HL-60 (cell line): ENCODE measurements at regions not wholly inside any gene's neighbourhood (a gene's known extent, or its start where the extent isn't known, plus 50 kb on each side); places are given as distances from the start of the nearest gene placed in this dataset.

ENCODE experiments used
- DNase-seq, 2 experiments: peaks; one replicate each; pipeline ENCODE4 v3.0.0-alpha.2; 2010 to 2020; ENCODE audit warnings: low read depth in 1 of 2, low spot score in 1 of 2
- H3K27ac ChIP-seq: fragments of 250-450 bp; sonication (Bioruptor Pico); replicated peaks from 2 replicates; pipeline ENCODE4 v1.5.1; 2020; ENCODE audit warnings: mild to moderate bottlenecking, moderate library complexity
- H3K27me3 ChIP-seq: fragments of 250-450 bp; sonication (Bioruptor Pico); 2 replicates; pipeline ENCODE4 v1.5.1; 2021; ENCODE audit warnings: mild to moderate bottlenecking, moderate library complexity; ENCODE audit not compliant: insufficient read depth, poor library complexity, severe bottlenecking
- H3K4me3 ChIP-seq: replicated peaks from 2 replicates; pipeline ENCODE4 v1.5.1; 2011; ENCODE audit warnings: mild to moderate bottlenecking, control low read depth, low read length; ENCODE audit not compliant: insufficient read depth
- GABPA ChIP-seq: IDR thresholded peaks from 2 replicates; pipeline ENCODE4 v1.6.1; 2012; ENCODE audit warnings: low read depth
- POLR2AphosphoS5 ChIP-seq: IDR thresholded peaks from 2 replicates; pipeline ENCODE4 v1.6.1; 2012; ENCODE audit warnings: low read depth
- SPI1 ChIP-seq: IDR thresholded peaks from 2 replicates; pipeline ENCODE4 v1.6.1; 2012; ENCODE audit warnings: low read depth, mild to moderate bottlenecking, borderline replicate concordance
- TF ChIP-seq, protein P1 (sequence below): IDR thresholded peaks from one replicate; pipeline ENCODE4 v1.5.1; 2011; ENCODE audit warnings: low read length, control low read depth, inconsistent platforms; ENCODE audit not compliant: insufficient read depth
- TF ChIP-seq, protein P2 (sequence below): IDR thresholded peaks from 2 replicates; pipeline ENCODE4 v1.6.1; 2012; ENCODE audit warnings: low read depth; ENCODE audit not compliant: insufficient replicate concordance

DNA sequence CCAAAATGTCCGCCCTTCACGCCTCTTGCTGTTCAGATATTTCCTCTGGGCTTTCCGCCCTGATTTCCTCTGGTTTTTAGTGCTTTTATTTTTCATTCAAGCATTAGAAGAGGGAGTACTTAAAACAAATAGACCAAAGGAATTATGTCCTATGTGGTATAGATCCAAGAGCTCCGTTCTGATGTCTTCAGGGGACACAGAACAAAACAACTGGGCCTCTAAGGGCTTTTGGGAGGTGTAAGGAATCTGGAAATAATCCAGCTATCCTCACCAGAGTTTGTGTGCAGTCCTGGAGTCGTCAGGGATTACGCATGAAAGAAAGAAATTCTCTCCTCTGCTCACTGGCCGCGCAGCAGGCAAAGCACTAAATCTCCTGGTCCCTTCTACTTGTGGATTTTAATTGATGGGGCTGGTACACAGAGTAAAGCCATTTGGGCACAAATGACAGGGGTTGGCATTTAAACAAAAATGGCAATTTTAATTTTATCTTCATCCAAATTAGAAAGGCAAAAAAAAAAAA, 999.2 kb downstream of the ADGRL3 start:
- no peak overlapping the region for H3K4me3 ChIP-seq
- no peak for DNase-seq
- H3K27ac ChIP-seq = no peak overlapping the region
- TF ChIP-seq SPI1 (no peak), POLR2AphosphoS5 (no peak), GABPA (no peak)
- TF ChIP-seq, protein P1, sequence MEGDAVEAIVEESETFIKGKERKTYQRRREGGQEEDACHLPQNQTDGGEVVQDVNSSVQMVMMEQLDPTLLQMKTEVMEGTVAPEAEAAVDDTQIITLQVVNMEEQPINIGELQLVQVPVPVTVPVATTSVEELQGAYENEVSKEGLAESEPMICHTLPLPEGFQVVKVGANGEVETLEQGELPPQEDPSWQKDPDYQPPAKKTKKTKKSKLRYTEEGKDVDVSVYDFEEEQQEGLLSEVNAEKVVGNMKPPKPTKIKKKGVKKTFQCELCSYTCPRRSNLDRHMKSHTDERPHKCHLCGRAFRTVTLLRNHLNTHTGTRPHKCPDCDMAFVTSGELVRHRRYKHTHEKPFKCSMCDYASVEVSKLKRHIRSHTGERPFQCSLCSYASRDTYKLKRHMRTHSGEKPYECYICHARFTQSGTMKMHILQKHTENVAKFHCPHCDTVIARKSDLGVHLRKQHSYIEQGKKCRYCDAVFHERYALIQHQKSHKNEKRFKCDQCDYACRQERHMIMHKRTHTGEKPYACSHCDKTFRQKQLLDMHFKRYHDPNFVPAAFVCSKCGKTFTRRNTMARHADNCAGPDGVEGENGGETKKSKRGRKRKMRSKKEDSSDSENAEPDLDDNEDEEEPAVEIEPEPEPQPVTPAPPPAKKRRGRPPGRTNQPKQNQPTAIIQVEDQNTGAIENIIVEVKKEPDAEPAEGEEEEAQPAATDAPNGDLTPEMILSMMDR = no peak
- TF ChIP-seq, protein P2, sequence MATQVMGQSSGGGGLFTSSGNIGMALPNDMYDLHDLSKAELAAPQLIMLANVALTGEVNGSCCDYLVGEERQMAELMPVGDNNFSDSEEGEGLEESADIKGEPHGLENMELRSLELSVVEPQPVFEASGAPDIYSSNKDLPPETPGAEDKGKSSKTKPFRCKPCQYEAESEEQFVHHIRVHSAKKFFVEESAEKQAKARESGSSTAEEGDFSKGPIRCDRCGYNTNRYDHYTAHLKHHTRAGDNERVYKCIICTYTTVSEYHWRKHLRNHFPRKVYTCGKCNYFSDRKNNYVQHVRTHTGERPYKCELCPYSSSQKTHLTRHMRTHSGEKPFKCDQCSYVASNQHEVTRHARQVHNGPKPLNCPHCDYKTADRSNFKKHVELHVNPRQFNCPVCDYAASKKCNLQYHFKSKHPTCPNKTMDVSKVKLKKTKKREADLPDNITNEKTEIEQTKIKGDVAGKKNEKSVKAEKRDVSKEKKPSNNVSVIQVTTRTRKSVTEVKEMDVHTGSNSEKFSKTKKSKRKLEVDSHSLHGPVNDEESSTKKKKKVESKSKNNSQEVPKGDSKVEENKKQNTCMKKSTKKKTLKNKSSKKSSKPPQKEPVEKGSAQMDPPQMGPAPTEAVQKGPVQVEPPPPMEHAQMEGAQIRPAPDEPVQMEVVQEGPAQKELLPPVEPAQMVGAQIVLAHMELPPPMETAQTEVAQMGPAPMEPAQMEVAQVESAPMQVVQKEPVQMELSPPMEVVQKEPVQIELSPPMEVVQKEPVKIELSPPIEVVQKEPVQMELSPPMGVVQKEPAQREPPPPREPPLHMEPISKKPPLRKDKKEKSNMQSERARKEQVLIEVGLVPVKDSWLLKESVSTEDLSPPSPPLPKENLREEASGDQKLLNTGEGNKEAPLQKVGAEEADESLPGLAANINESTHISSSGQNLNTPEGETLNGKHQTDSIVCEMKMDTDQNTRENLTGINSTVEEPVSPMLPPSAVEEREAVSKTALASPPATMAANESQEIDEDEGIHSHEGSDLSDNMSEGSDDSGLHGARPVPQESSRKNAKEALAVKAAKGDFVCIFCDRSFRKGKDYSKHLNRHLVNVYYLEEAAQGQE = no peak
- no peaks in the 10 kb centered on the region for H3K27me3 ChIP-seq

DNA sequence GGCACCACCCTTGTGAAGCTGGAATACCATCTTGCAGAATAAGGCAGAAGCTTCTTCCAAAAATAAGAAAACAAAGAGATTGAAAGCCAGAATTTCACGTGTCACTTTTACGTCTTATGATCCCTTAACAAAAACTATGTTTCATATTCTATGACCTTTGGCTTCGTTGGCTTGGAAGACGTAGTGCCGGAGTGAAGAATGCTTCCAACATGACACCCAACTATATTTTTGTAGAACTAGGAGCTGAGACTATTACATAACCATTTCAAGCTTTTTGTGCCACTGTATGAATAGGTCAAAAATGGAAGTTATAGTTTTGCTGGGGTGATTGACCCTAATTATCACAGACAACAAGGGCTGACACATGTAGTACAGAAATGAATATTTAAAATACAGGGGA, 996.2 kb downstream of the ADGRL3 start:
- Histone ChIP-seq H3K27me3 (no peaks in the 10 kb centered on the region), H3K4me3 (no peak overlapping the region), H3K27ac (no peak overlapping the region)
- DNase-seq = no peak
- TF ChIP-seq GABPA = no peak
- TF ChIP-seq SPI1 = no peak
- TF ChIP-seq, protein P2 = no peak
- no peak for TF ChIP-seq POLR2AphosphoS5
- TF ChIP-seq, protein P1 = no peak

DNA sequence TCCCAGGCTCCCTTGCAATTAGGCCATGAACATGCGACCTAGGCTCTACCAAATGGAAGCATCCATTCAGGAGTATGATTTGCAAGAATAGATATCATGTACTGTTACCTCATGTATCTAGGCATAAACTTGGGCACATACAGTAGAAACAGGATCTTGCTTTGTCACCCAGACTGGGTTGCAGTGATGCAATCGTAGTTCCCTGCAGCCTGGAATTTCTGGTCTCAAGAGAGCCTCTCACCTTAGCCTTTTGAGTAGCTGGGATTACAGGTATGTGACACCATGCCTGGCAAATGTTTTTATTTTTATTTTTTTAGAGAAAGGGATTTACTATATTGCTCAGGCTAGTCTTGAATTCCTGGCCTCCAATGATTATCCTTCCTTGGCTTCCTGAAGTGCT, 994.2 kb downstream of the ADGRL3 start:
- no peak for TF ChIP-seq SPI1
- TF ChIP-seq GABPA = no peak
- TF ChIP-seq, protein P1 = no peak
- no peak for TF ChIP-seq POLR2AphosphoS5
- TF ChIP-seq, protein P2 = no peak
- H3K27me3 ChIP-seq = no peaks in the 10 kb centered on the region
- no peak for DNase-seq

More for the DNA sequence above, 994.2 kb downstream of the ADGRL3 start:
- no peak overlapping the region for H3K4me3 ChIP-seq
- no peak overlapping the region for H3K27ac ChIP-seq
